OCI-LY7 (cell line): ENCODE measurements at regions not wholly inside any gene's neighbourhood (a gene's known extent, or its start where the extent isn't known, plus 50 kb on each side); places are given as distances from the start of the nearest gene placed in this dataset.
"Not testable (repeated sequence)": the region's sequence is repeated elsewhere in the genome, so short reads cannot be mapped to it uniquely, and the experiment has no call there.

Experiments used
- CTCF ChIP-seq: fragments of 200-600 bp; sonication (generic); conservative IDR thresholded peaks from 2 replicates; pipeline ENCODE4 v1.5.1; 2014; ENCODE audit warnings: mild to moderate bottlenecking, antibody characterized with exemption, low read length, moderate library complexity, mixed read lengths
- EZH2phosphoT487 ChIP-seq: fragments of 200-600 bp; sonication (generic); IDR thresholded peaks from 2 replicates; pipeline ENCODE4 v1.6.1; 2018; ENCODE audit warnings: low read depth, borderline replicate concordance, mild to moderate bottlenecking, mixed run types, antibody characterized with exemption, low read length, moderate library complexity, mixed read lengths

DNA sequence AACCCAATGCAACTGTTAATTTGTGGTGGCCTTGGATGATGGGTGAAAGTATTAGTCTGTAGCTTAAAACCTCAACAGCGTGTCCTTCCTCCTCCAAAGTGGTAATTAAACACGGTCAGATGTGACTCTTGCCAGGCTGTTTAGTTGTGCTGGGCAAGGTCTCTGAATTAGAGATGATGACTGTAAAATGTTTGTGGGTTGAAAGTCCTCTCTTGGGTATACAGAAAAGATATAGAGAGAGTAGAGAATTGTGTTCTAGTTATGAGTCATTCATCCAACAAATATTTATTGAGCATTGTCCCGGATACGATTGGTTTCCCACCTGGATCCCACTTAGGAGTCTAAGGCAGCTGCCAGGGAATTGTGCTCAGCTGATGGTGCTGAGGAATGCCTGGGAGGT, 343.7 kb downstream of the NPIPA7 start:
- not testable (repeated sequence) for TF ChIP-seq CTCF, EZH2phosphoT487
